Skeletal muscle satellite cell (primary cell): ENCODE measurements at regions not wholly inside any gene's neighbourhood (a gene's known extent, or its start where the extent isn't known, plus 50 kb on each side); places are given as distances from the start of the nearest gene placed in this dataset.
"Not testable (repeated sequence)": the region's sequence is repeated elsewhere in the genome, so short reads cannot be mapped to it uniquely, and the experiment has no call there.

Experiments used
- H3K27me3 ChIP-seq: 2 replicates; pipeline ENCODE4 v1.7.0; 2013; ENCODE audit warnings: low read length; ENCODE audit not compliant: control insufficient read depth, insufficient read depth
- H3K36me3 ChIP-seq: 2 replicates; pipeline ENCODE4 v1.7.0; 2013; ENCODE audit warnings: mild to moderate bottlenecking, control low read depth, low read length; ENCODE audit not compliant: insufficient read depth
- H3K4me1 ChIP-seq: 2 replicates; pipeline ENCODE4 v1.7.0; 2013; ENCODE audit warnings: low read length; ENCODE audit not compliant: control insufficient read depth, insufficient read depth
- H3K4me2 ChIP-seq: 2 replicates; pipeline ENCODE4 v1.7.0; 2013; ENCODE audit warnings: mild to moderate bottlenecking, low read length
- H3K4me3 ChIP-seq: 2 replicates; pipeline ENCODE4 v1.7.0; 2013; ENCODE audit warnings: low read length
- H3K9ac ChIP-seq: 2 replicates; pipeline ENCODE4 v1.7.0; 2013; ENCODE audit warnings: mild to moderate bottlenecking, low read depth, low read length, moderate library complexity
- H3K9me3 ChIP-seq: replicated peaks from 2 replicates; pipeline ENCODE4 v1.7.0; 2013; ENCODE audit warnings: mild to moderate bottlenecking, control low read depth, low read length

DNA sequence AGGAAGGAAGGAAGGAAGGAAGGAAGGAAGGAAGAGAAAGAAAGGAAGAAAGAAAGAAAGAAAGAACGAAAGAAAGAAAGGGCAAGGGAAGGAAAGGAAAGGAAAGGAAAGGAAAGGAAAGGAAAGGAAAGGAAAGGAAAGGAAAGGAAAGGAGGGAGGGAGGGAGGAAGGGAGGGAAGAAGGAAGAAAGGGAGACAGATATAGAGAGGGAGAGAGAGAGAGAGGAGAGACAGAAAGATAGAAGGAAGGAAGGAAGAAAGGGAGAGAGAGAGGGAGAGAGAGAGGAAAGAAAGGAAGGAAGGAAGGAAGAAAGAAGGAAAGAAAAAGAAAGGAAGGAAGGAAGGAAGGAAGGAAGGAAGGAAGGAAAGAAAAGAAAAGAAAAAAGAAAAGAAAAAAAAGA, 79.1 kb upstream of the NCKAP5 start:
- H3K36me3 ChIP-seq, H3K9me3 ChIP-seq, H3K27me3 ChIP-seq, H3K4me1 ChIP-seq, H3K4me2 ChIP-seq, H3K9ac ChIP-seq, H3K4me3 ChIP-seq: not testable (repeated sequence)

- H3K9ac ChIP-seq: no peak overlapping the region
- no peak overlapping the region for H3K4me3 ChIP-seq
- H3K36me3 ChIP-seq: no peaks in the 10 kb centered on the region
- no peaks in the 10 kb centered on the region for H3K9me3 ChIP-seq
- no peak overlapping the region for H3K4me2 ChIP-seq
- no peaks in the 10 kb centered on the region for H3K4me1 ChIP-seq
- peaks cover 2% of the 10 kb centered on the region for H3K27me3 ChIP-seq
These were observed 83.6 kb upstream of the NCKAP5 start for GRCh38 chr2:133651861-133652260.

DNA sequence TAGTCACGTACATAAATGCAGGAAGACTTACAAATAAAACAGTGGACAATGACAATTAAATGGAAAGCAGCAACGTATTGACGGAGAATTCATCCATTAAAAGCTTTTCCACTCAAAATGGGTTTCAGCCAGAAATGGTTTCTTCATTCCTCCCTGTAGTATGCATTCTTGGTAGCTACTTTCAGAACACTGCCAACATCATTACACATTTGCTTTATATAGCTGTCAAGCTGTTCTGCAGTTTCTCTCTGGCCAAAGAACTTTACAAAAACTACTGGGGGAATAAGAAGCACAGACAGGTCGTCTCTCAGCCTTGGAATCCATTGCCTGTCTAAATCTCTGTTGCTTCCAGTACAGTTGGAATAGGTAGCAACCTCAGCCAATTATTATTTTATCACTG, 84.1 kb upstream of the NCKAP5 start:
- Histone ChIP-seq H3K9me3 (no peaks in the 10 kb centered on the region), H3K36me3 (no peaks in the 10 kb centered on the region), H3K27me3 (peaks cover 2% of the 10 kb centered on the region), H3K4me1 (no peaks in the 10 kb centered on the region), H3K4me3 (no peak overlapping the region), H3K4me2 (no peak overlapping the region), H3K9ac (no peak overlapping the region)

- peaks cover under 1% of the 10 kb centered on the region for H3K4me1 ChIP-seq
- H3K27me3 ChIP-seq: peaks cover 2% of the 10 kb centered on the region
- H3K4me2 ChIP-seq: no peak overlapping the region
- no peaks in the 10 kb centered on the region for H3K36me3 ChIP-seq
- H3K9ac ChIP-seq: no peak overlapping the region
- no peaks in the 10 kb centered on the region for H3K9me3 ChIP-seq
- H3K4me3 ChIP-seq: no peak overlapping the region
These were observed 84.8 kb upstream of the NCKAP5 start for GRCh38 chr2:133653056-133653455.

DNA sequence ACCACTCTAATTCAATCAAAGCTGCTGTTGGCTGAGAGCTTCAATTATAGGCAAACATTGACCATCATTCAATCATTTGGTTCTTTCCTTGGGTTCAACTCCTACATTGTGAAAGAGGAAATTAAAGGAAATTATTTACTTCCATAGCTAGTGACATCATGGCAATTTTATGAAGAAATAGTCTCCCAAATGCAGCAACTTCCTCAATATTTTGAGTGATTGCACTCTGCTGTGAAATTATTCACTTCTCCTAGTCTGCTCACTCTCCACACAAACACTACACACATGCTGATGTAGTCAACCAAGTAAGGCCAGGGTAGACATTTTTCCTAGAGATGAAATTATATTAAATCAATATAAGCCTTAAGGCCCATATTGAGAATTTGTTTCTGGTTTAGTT, 86.7 kb upstream of the NCKAP5 start:
- Histone ChIP-seq H3K4me3 (no peak overlapping the region), H3K27me3 (peaks cover 2% of the 10 kb centered on the region), H3K36me3 (no peaks in the 10 kb centered on the region), H3K9ac (no peak overlapping the region), H3K9me3 (no peaks in the 10 kb centered on the region), H3K4me2 (no peak overlapping the region), H3K4me1 (peaks cover 6% of the 10 kb centered on the region)

DNA sequence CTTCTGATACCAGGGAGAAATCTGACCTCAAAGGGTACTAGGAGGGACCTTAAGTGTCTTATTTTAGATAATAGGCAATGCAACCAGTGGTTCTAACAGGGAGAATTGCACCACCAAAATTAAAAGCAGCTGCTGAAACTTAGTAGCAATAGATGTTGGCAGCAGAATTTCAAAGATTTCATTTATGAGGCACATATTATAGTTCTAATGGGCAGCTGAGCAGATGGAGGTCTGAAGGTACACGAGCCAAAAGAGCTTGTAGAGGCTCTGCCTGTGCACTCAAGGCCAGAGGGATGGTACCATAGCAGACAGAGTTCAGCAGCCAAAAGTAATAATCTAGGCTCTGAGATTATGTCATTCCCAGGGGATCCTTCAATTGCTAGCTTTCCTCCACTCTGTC, 87.3 kb upstream of the NCKAP5 start:
- no peak overlapping the region for H3K9ac ChIP-seq
- H3K27me3 ChIP-seq: peaks cover 2% of the 10 kb centered on the region
- no peaks in the 10 kb centered on the region for H3K36me3 ChIP-seq
- no peak overlapping the region for H3K4me2 ChIP-seq
- H3K4me1 ChIP-seq: peaks cover 6% of the 10 kb centered on the region
- H3K4me3 ChIP-seq: no peak overlapping the region
- no peaks in the 10 kb centered on the region for H3K9me3 ChIP-seq

DNA sequence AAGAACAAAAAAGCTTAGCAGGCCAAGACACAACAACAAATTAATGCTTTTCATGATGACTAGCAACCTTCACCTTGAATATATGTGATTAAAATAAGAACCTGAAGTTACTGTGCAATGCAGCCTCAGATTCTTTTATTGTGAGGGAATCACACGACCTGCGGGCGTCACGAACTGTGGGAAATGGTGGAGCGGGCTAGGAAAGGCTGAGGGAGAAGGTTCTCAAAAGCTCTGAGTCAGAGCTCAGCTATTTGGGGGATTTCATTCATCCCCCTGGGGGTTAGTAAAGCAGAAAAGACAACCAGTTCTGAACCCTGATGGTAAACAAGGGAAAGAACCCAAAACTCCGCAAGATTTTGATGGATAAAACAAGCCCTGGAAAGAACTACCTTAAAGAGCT, 89.3 kb upstream of the NCKAP5 start:
- H3K4me3 ChIP-seq: no peak overlapping the region
- no peaks in the 10 kb centered on the region for H3K27me3 ChIP-seq
- peaks cover 6% of the 10 kb centered on the region for H3K4me1 ChIP-seq
- H3K36me3 ChIP-seq: no peaks in the 10 kb centered on the region
- H3K9me3 ChIP-seq: no peaks in the 10 kb centered on the region
- H3K9ac ChIP-seq: no peak overlapping the region
- no peak overlapping the region for H3K4me2 ChIP-seq

- H3K9me3 ChIP-seq: no peaks in the 10 kb centered on the region
- H3K4me2 ChIP-seq: peak overlapping the region; percentile 43
- no peaks in the 10 kb centered on the region for H3K36me3 ChIP-seq
- H3K4me1 ChIP-seq: peaks cover 6% of the 10 kb centered on the region
- H3K27me3 ChIP-seq: no peaks in the 10 kb centered on the region
- peak overlapping the region; percentile 34 for H3K4me3 ChIP-seq
- no peak overlapping the region for H3K9ac ChIP-seq
These were observed 90.0 kb upstream of the NCKAP5 start for GRCh38 chr2:133658020-133658903.

DNA sequence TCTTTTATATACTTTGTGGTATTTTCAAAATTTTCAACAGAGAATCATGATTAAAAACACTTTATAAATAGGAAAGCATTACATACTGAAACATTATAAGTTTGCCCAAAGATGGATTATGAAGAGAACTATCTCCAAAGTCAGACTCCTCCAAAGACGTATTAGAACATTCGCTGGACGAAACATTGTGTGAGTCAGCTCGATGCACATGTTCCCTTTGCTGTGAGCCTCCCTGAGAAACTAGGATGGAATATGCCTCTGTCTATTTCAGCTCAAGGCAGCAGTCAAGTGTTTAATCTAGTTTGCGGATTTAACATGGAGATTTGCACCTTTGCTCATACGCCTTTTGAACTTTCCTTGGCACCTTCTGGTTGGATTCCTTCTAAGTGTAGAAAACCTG, 92.2 kb upstream of the NCKAP5 start:
- Histone ChIP-seq H3K9ac (no peak overlapping the region), H3K4me3 (no peak overlapping the region), H3K4me1 (peaks cover 6% of the 10 kb centered on the region), H3K27me3 (no peaks in the 10 kb centered on the region), H3K36me3 (no peaks in the 10 kb centered on the region), H3K4me2 (no peak overlapping the region), H3K9me3 (no peaks in the 10 kb centered on the region)

- no peak overlapping the region for H3K9ac ChIP-seq
- H3K36me3 ChIP-seq: no peaks in the 10 kb centered on the region
- H3K4me1 ChIP-seq: peaks cover 6% of the 10 kb centered on the region
- no peaks in the 10 kb centered on the region for H3K9me3 ChIP-seq
- H3K4me2 ChIP-seq: no peak overlapping the region
- H3K27me3 ChIP-seq: no peaks in the 10 kb centered on the region
- no peak overlapping the region for H3K4me3 ChIP-seq
These were observed 93.1 kb upstream of the NCKAP5 start for GRCh38 chr2:133661392-133661791.

- Histone ChIP-seq H3K36me3 (no peaks in the 10 kb centered on the region), H3K9me3 (peaks cover 5% of the 10 kb centered on the region), H3K4me2 (no peak overlapping the region), H3K9ac (no peak overlapping the region), H3K4me1 (peaks cover 9% of the 10 kb centered on the region), H3K4me3 (no peak overlapping the region), H3K27me3 (no peaks in the 10 kb centered on the region)
These were observed 98.4 kb upstream of the NCKAP5 start for GRCh38 chr2:133666621-133667020.

DNA sequence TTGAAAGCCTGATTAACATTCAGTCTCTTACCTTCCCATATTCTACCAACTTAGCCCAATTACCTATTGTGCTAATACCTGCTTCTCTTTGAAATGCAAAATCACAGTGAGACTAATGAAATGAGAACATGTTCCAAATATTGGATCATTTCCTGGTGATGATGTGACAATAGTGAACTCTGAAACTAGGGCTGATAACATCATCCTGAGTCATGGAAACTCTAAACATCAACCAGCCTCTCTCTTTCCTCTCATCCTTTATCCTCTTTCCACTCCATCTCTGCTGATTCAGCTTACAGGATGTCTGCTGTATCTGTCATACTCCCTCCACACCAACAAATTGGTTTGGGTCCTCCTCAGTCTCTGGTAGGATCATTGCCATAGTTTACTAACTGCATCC, 98.8 kb upstream of the NCKAP5 start:
- H3K4me3 ChIP-seq: no peak overlapping the region
- H3K9me3 ChIP-seq: peaks cover 5% of the 10 kb centered on the region
- H3K27me3 ChIP-seq: no peaks in the 10 kb centered on the region
- H3K4me1 ChIP-seq: peaks cover 9% of the 10 kb centered on the region
- no peaks in the 10 kb centered on the region for H3K36me3 ChIP-seq
- H3K4me2 ChIP-seq: no peak overlapping the region
- H3K9ac ChIP-seq: no peak overlapping the region
